IMR-90 (cell line): ENCODE measurements at regions not wholly inside any gene's neighbourhood (a gene's known extent, or its start where the extent isn't known, plus 50 kb on each side); places are given as distances from the start of the nearest gene placed in this dataset.

Source experiments
- ATAC-seq: fragments of 200-7000 bp; cut with Tn5 transposase; 2 replicates; pipeline ENCODE4 v1.9.1; 2020; ENCODE audit warnings: low read depth, mild to moderate bottlenecking, moderate library complexity
- BruUV-seq: library from RNA; stranded (reverse); fragments of 400-500 nt; replicated peaks from 2 replicates; lab custom pipeline; 2021; lab: Mats Ljungman, UMichigan
- CTCF ChIA-PET: fragments of 300-600 bp; formaldehyde crosslinking; extraction: SDS; loops from one replicate; lab custom pipeline; 2021; ENCODE audit warnings: antibody characterized with exemption; lab: Yijun Ruan, JAX
- POLR2A ChIA-PET: fragments of 300-600 bp; sonication (Branson Sonifier 250); formaldehyde crosslinking; loops from one replicate; lab custom pipeline; 2022; ENCODE audit warnings: antibody characterized with exemption; ENCODE audit not compliant: unreplicated experiment; lab: Charles Lee
- DNase-seq: peaks from one replicate; pipeline ENCODE4 v3.0.0; 2013
- H2AFZ ChIP-seq: replicated peaks from 2 replicates; pipeline ENCODE3; 2013; ENCODE audit warnings: low read length, mild to moderate bottlenecking; ENCODE audit not compliant: poor library complexity
- H2AK5ac ChIP-seq: 2 replicates; pipeline ENCODE4 v1.6.1; 2013; ENCODE audit warnings: low read depth, low read length, inconsistent platforms
- H2AK9ac ChIP-seq: replicated peaks from 2 replicates; pipeline ENCODE3; 2013; ENCODE audit warnings: mild to moderate bottlenecking, low read depth, low read length, moderate library complexity; ENCODE audit not compliant: poor library complexity
- H2BK120ac ChIP-seq: 2 replicates; pipeline ENCODE4 v1.6.1; 2013; ENCODE audit warnings: low read depth, low read length, inconsistent platforms
- H2BK15ac ChIP-seq: 3 replicates; pipeline ENCODE4 v1.6.1; 2013; ENCODE audit warnings: low read depth, low read length, inconsistent platforms
- H2BK20ac ChIP-seq: 2 replicates; pipeline ENCODE4 v1.6.1; 2013; ENCODE audit warnings: low read depth, mild to moderate bottlenecking, inconsistent platforms, low read length, moderate library complexity
- H2BK5ac ChIP-seq: 2 replicates; pipeline ENCODE4 v1.6.1; 2013; ENCODE audit warnings: mild to moderate bottlenecking, low read depth, low read length, inconsistent platforms; ENCODE audit not compliant: poor library complexity, severe bottlenecking
- H3K14ac ChIP-seq: replicated peaks from 2 replicates; pipeline ENCODE4 v1.6.1; 2013; ENCODE audit warnings: low read depth, low read length, inconsistent platforms
- H3K18ac ChIP-seq: 2 replicates; pipeline ENCODE4 v1.6.1; 2013; ENCODE audit warnings: low read depth, low read length, control low read depth
- H3K23ac ChIP-seq: 2 replicates; pipeline ENCODE4 v1.6.1; 2013; ENCODE audit warnings: low read depth, low read length, inconsistent platforms
- H3K27ac ChIP-seq: 2 replicates; pipeline ENCODE4 v1.5.1; 2013; ENCODE audit warnings: mild to moderate bottlenecking, control low read depth, low read length; ENCODE audit not compliant: insufficient read depth
- H3K27me3 ChIP-seq: 2 replicates; pipeline ENCODE4 v1.6.1; 2013; ENCODE audit warnings: low read length; ENCODE audit not compliant: control insufficient read depth, insufficient read depth
- H3K36me3 ChIP-seq: 2 replicates; pipeline ENCODE4 v1.6.1; 2013; ENCODE audit warnings: low read length, mixed read lengths; ENCODE audit not compliant: control insufficient read depth, insufficient read depth
- H3K4ac ChIP-seq: 2 replicates; pipeline ENCODE4 v1.6.1; 2013; ENCODE audit warnings: low read depth, low read length, inconsistent platforms
- H3K4me1 ChIP-seq: 2 replicates; pipeline ENCODE4 v1.6.1; 2013; ENCODE audit warnings: low read length, mixed read lengths; ENCODE audit not compliant: control insufficient read depth, insufficient read depth
- H3K4me2 ChIP-seq: 2 replicates; pipeline ENCODE4 v1.6.1; 2013; ENCODE audit warnings: low read depth, mild to moderate bottlenecking, control low read depth, low read length, moderate library complexity
- H3K4me3 ChIP-seq: 2 replicates; pipeline ENCODE4 v1.5.1; 2013; ENCODE audit warnings: low read depth, mild to moderate bottlenecking, control low read depth, low read length, moderate library complexity; ENCODE audit not compliant: insufficient read depth
- H3K56ac ChIP-seq: 2 replicates; pipeline ENCODE4 v1.6.1; 2013; ENCODE audit warnings: low read length, inconsistent platforms; ENCODE audit not compliant: insufficient read depth; ENCODE audit errors: extremely low read depth
- H3K79me1 ChIP-seq, 2 experiments: 2 replicates each; pipeline ENCODE4 v1.6.1; 2013; ENCODE audit warnings: low read length in 2 of 2, inconsistent platforms in 1 of 2, low read depth in 1 of 2
- H3K9ac ChIP-seq: 2 replicates; pipeline ENCODE4 v1.6.1; 2013; ENCODE audit warnings: low read depth, low read length, control low read depth
- H3K9me1 ChIP-seq: 2 replicates; pipeline ENCODE4 v1.6.1; 2013; ENCODE audit warnings: low read length, inconsistent platforms; ENCODE audit not compliant: insufficient read depth
- H3K9me3 ChIP-seq: 2 replicates; pipeline ENCODE4 v1.6.1; 2013; ENCODE audit warnings: low read length; ENCODE audit not compliant: control insufficient read depth, insufficient read depth
- H4K20me1 ChIP-seq: 2 replicates; pipeline ENCODE4 v1.6.1; 2013; ENCODE audit warnings: low read length, inconsistent platforms; ENCODE audit not compliant: insufficient read depth
- H4K5ac ChIP-seq: 2 replicates; pipeline ENCODE4 v1.6.1; 2013; ENCODE audit warnings: mild to moderate bottlenecking, low read depth, low read length, control low read depth
- H4K8ac ChIP-seq, 2 experiments: 2 replicates each; pipeline ENCODE4 v1.6.1; 2013; ENCODE audit warnings: low read depth in 2 of 2, low read length in 2 of 2, control low read depth in 1 of 2, inconsistent platforms in 1 of 2
- H4K91ac ChIP-seq: 2 replicates; pipeline ENCODE4 v1.6.1; 2013; ENCODE audit warnings: low read depth, low read length, inconsistent platforms; ENCODE audit not compliant: insufficient read depth
- BHLHE40 ChIP-seq: fragments of 150-350 bp; IDR thresholded peaks from 2 replicates; pipeline ENCODE4 v1.6.1; 2016; ENCODE audit warnings: mild to moderate bottlenecking, low read depth, low read length
- CEBPB ChIP-seq: IDR thresholded peaks from 2 replicates; pipeline ENCODE4 v1.6.1; 2012; ENCODE audit warnings: low read depth, low read length, improper control_type of control experiment
- CHD1 ChIP-seq: IDR thresholded peaks from 2 replicates; pipeline ENCODE4 v1.6.1; 2012; ENCODE audit warnings: low read depth, low read length, improper control_type of control experiment
- CTCF ChIP-seq: conservative IDR thresholded peaks from 2 replicates; pipeline ENCODE4 v1.5.1; 2012; ENCODE audit warnings: mild to moderate bottlenecking, low read depth, low read length, improper control_type of control experiment
- ELK1 ChIP-seq: fragments of 150-350 bp; IDR thresholded peaks from 2 replicates; pipeline ENCODE4 v1.6.1; 2016; ENCODE audit warnings: low read depth, mild to moderate bottlenecking, low read length, moderate library complexity, borderline replicate concordance
- FOS ChIP-seq: fragments of 150-350 bp; IDR thresholded peaks from 2 replicates; pipeline ENCODE4 v1.6.1; 2016; ENCODE audit warnings: low read depth, low read length
- MAFK ChIP-seq: IDR thresholded peaks from 2 replicates; pipeline ENCODE4 v1.6.1; 2012; ENCODE audit warnings: low read depth, low read length, improper control_type of control experiment
- MAZ ChIP-seq: IDR thresholded peaks from 2 replicates; pipeline ENCODE4 v1.6.1; 2012; ENCODE audit warnings: low read depth, mild to moderate bottlenecking, low read length, improper control_type of control experiment, moderate library complexity, borderline replicate concordance
- MXI1 ChIP-seq: IDR thresholded peaks from 2 replicates; pipeline ENCODE4 v1.6.1; 2012; ENCODE audit warnings: low read depth, mild to moderate bottlenecking, low read length, moderate library complexity, borderline replicate concordance
- NFE2L2 ChIP-seq: fragments of 150-350 bp; IDR thresholded peaks from 2 replicates; pipeline ENCODE4 v1.6.1; 2016; ENCODE audit warnings: low read depth, mild to moderate bottlenecking, low read length
- POLR2A ChIP-seq: IDR thresholded peaks from 2 replicates; pipeline ENCODE4 v1.6.1; 2012; ENCODE audit warnings: mild to moderate bottlenecking, low read depth, low read length
- RAD21 ChIP-seq: IDR thresholded peaks from 2 replicates; pipeline ENCODE4 v1.6.1; 2012; ENCODE audit warnings: low read length, improper control_type of control experiment
- RCOR1 ChIP-seq: IDR thresholded peaks from 2 replicates; pipeline ENCODE4 v1.6.1; 2012; ENCODE audit warnings: mild to moderate bottlenecking, low read length, improper control_type of control experiment; ENCODE audit not compliant: insufficient replicate concordance
- RFX5 ChIP-seq: IDR thresholded peaks from 2 replicates; pipeline ENCODE4 v1.8.0; 2012; ENCODE audit warnings: low read depth, mild to moderate bottlenecking, low read length, moderate library complexity
- SMC3 ChIP-seq: fragments of 150-350 bp; IDR thresholded peaks from 2 replicates; pipeline ENCODE4 v1.6.1; 2016; ENCODE audit warnings: low read depth, mild to moderate bottlenecking, antibody characterized with exemption, low read length, moderate library complexity
- USF2 ChIP-seq: fragments of 150-350 bp; IDR thresholded peaks from 2 replicates; pipeline ENCODE4 v1.6.1; 2017; ENCODE audit warnings: mild to moderate bottlenecking, antibody characterized with exemption, low read length, low read depth
- WGBS, 2 experiments: methylation state at CpG; one replicate each; pipeline versions ENCODE4 v1.1.5 to v1.1.7; 2013; ENCODE audit warnings: missing lambda C conversion rate in 2 of 2; ENCODE audit not compliant: insufficient read length in 1 of 2; ENCODE audit errors: extremely low coverage in 2 of 2; 5-methylcytosine and 5-hydroxymethylcytosine counted together
- dilution Hi-C: fragments of 300-500 bp; cut with HindIII; formaldehyde crosslinking; loops from one replicate; pipeline ENCODE4 v1.14.3; 2018; ENCODE audit warnings: low sequenced_read_pairs; ENCODE audit not compliant: unreplicated experiment
- in situ Hi-C: fragments of 300-500 bp; cut with MboI; formaldehyde crosslinking; loops from 3 replicates; pipeline ENCODE4 v1.14.3; 2019; ENCODE audit warnings: low sequenced_read_pairs, inconsistent platforms, mixed read lengths
- intact Hi-C: fragments of 100-400 bp; cut with micrococcal nuclease; formaldehyde crosslinking; loops from 2 replicates; pipeline ENCODE4 v1.10.0; 2022

- DNase-seq (no peak), ATAC-seq (no peak)
- H2BK20ac ChIP-seq = no peak overlapping the region
- H3K27me3 ChIP-seq = no peaks in the 10 kb centered on the region; the same call in 1 of the 2 replicates
- no peak overlapping the region for H4K8ac ChIP-seq
- no peak overlapping the region for H3K27ac ChIP-seq
- TF ChIP-seq CHD1 = no peak
- TF ChIP-seq BHLHE40 = no peak
- TF ChIP-seq MAZ = no peak
- TF ChIP-seq MAFK = no peak
- no peak for TF ChIP-seq NFE2L2
- no peak for TF ChIP-seq POLR2A
- no peak for TF ChIP-seq USF2
- no peak for TF ChIP-seq ELK1
- no peak for TF ChIP-seq RAD21
- TF ChIP-seq SMC3 = no peak
- TF ChIP-seq RCOR1 = no peak
- no peak for TF ChIP-seq RFX5
- no peak for TF ChIP-seq CEBPB
- no peak for TF ChIP-seq MXI1
- no peak for TF ChIP-seq CTCF
- TF ChIP-seq FOS = no peak
- H4K20me1 ChIP-seq = no peaks in the 10 kb centered on the region
- H3K9me3 ChIP-seq = no peaks in the 10 kb centered on the region
- H2BK5ac ChIP-seq = no peak overlapping the region
- CTCF ChIA-PET = no interaction called here
- H3K4me1 ChIP-seq = no peaks in the 10 kb centered on the region
- in situ Hi-C loops (loop anchor here (10.0 kb wide), 1 partner anchor 357 kb away; no protein-coding TSS in a partner anchor), intact Hi-C loops (no loop called here), dilution Hi-C loops (no loop called here)
- H2BK120ac ChIP-seq = no peak overlapping the region
- H4K5ac ChIP-seq = no peak overlapping the region
- no peak overlapping the region for H2AK9ac ChIP-seq
- WGBS, 2 experiments = 64% methylated on average over 5 of the region's 16 CpGs; no CpG with 5 or more reads in 1 of the 2 experiments
- H2AK5ac ChIP-seq = no peak overlapping the region
- no peak overlapping the region for H2BK15ac ChIP-seq
- POLR2A ChIA-PET = no interaction called here
- no peak overlapping the region for H3K56ac ChIP-seq
- H3K4ac ChIP-seq = no peak overlapping the region
- H3K9ac ChIP-seq = no peak overlapping the region
- H4K91ac ChIP-seq = no peak overlapping the region
- H3K4me3 ChIP-seq = no peak overlapping the region
- H3K9me1 ChIP-seq = no peaks in the 10 kb centered on the region
- no peak overlapping the region for H3K4me2 ChIP-seq
- no peaks in the 10 kb centered on the region for H3K36me3 ChIP-seq
- H3K18ac ChIP-seq = no peak overlapping the region
- no peak overlapping the region for H3K23ac ChIP-seq
- H3K14ac ChIP-seq = no peak overlapping the region
- BruUV-seq = no TSS peak
- no peak overlapping the region for H2AFZ ChIP-seq
- no peaks in the 10 kb centered on the region for H3K79me1 ChIP-seq
Measured at GRCh38 chrX:30147996-30148643, 67.2 kb upstream of the MAGEB2 start.
